Skeletal muscle cell (primary cell): ENCODE measurements at regions not wholly inside any gene's neighbourhood (a gene's known extent, or its start where the extent isn't known, plus 50 kb on each side); places are given as distances from the start of the nearest gene placed in this dataset.
"Not testable (repeated sequence)": the region's sequence is repeated elsewhere in the genome, so short reads cannot be mapped to it uniquely, and the experiment has no call there.

ENCODE experiments used
- DNase-seq: peaks from one replicate; pipeline ENCODE4 v3.0.0-alpha.2; 2010; ENCODE audit warnings: low read depth
- H3K4me3 ChIP-seq: 2 replicates; pipeline ENCODE4 v1.5.1; 2011; ENCODE audit warnings: low read depth, mild to moderate bottlenecking, control low read depth, low read length, moderate library complexity

DNA sequence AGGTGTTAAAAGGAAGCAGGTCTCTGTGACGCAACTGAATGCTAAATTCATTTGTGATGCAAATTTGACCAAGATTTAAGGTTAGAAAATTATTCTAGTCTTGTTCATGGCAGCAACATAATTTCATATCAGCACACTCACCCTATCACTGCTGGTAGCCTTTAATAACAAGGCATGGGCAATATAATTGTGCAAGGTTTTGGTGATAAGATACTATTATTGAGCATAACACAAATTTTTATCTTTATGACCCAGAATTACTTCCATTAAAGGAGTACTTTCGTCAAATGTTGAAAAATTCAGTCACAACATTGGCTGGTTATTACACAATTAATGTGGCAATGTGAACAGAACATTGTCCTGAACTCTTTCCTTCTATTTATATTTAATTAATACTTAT, 96.0 kb upstream of the PAM start:
- H3K4me3 ChIP-seq, result no peak overlapping the region
- no peak for DNase-seq

DNA sequence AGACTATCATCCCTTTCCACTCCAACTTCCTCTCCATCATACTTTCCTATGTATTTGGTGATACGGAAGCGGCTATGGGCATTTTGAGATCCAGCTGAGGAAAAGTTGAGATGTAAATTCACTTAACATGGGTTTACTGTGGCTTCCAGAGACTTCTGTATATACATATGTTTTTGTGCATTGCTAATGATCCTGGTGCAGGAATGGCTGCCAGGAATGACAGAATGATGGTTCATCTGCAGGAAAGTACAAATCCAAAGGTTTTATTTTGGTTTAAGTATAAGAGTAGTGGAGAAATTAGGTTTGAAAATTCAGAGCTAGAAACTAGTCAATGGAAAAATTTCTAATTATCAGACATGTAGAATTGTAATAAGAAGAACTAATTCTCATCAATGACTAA, 95.0 kb upstream of the PAM start:
- DNase-seq, result no peak

DNA sequence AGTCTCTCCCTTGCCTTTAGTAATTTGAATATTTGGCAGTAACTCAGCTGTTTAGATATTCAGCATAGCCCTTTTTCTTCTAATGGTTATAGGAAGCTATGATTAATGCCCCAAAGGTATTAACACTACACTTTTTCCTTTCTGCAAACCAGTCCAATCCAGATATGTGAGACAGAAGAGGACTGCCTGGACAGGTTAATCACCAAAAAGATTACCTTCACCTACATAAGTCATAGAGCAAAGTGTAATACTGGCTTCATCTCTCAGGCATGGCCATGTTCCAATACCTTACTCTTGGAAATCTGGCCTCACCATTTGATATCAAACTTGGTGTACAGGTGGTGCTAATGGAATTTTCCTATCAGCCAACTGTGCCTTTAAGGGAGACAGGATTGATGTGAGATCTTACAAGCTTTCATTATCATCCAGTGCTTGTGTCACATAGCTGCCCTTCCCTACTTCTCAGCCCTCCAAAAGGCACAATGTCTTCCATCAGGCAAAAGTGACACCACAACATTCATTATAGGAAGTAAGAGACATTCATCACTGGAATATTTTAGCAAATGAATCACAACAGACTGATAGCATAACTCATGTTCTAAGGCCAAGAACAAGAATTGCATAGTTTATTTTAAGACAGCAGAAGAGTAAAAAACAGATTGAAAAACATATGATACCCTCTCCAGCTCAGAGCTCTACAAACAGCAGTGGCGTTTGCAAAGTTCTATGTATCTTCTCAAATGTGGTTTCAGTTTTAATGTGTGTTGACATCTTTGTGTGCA, 91.2 kb upstream of the PAM start:
- no peak for DNase-seq
- H3K4me3 ChIP-seq, result no peak overlapping the region

More for the DNA sequence above, 95.0 kb upstream of the PAM start:
- H3K4me3 ChIP-seq, result no peak overlapping the region

DNA sequence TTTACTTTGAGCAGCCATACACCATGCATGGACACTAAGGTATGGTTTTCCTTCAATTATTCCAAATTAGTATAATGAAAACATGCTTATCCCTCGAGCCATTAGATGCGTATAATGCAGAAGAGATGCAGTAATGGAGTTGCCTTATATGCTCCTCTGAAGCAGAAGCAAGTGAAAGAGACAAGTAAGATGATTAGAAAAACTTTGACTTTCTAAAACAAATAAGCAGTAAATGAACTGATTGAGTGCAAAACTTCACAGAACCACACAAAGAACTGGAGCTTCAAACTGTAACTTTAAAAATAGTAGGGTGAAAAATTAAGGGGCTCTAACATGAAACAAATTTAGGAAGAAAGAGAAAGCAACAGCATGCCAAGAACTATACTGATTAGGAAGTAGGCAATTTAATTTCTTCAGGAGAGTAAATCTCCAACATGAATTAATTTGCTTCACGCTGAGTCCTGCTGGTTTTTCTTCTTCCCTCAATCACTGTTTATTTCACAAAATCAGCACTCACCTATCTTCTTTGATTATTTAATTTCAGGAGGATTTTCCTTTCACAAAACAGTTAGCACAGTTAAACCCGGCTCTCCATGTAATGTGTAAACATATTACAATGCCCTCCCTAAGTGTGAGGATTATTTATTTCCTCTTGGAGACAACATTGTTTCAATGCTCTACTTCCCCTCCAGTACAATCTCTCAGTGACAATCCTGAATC, 90.3 kb upstream of the PAM start:
- DNase-seq, result no peak
- no peak overlapping the region for H3K4me3 ChIP-seq

DNA sequence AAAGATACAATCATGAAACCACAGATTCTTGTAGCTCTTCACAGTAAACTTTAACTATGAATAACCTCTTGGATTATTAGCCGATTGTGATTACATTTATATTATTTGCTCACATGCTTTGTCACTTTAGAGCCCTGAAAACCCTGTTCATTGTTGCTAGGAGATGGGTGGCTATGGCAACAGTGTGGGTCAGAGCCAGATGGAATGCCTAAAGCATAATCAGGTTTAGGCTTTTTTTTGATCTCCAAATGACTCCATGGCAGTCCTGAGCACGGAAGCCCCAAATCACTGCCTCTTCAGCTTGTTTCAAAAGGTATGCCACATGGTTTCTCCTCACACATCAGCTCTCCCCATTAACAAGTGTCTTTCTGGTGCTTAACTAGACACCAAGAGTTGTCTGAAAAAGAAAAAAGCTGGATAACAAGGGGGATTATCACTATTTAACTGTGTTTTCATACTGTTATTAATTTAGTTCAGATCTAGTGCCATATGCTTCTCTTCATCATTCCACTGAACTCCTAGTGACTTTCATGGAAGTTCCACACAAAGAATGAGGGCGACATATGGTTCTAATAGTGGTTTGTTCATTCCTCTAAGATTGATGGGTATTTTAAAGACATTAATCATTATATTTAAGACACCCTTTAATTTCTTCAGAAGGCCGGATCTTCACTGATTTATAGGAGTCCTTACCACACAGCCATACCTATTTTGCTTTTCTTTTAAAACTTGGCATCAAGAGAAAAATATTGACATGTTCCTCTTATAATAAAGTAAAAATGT, 88.8 kb upstream of the PAM start:
- H3K4me3 ChIP-seq, result no peak overlapping the region
- DNase-seq, result no peak

DNA sequence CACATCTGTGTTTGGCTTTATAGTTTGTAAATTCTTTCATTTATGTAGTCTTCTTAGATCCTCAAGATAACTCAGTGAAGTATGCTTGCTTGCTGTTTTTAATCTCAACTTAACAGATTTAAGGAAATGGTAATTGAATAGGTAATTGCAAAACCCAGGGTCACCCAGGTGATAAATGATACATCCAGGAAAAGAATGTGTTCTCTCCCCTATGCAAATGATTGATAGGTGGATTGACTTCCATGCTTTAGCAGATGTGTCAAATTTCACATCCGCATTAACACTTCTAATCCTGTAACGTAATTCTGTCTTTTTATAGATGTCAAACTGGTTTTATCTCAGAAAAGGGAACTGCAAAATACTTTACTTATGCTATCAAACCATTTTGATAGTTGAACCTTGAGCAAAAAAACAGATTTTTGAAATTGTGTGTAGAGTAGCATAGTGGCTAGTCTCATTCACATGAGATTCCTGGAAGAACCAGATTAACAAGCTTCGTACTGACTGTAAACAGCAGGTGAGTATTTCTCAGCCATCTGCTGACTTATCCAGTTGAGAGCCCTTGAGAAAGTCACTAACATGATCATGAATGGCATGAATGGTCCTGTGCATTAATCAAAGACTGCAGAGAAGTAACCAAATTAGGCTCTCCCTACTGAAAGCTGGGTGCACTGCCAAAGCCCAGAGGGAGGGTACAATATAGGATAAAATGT, 86.7 kb upstream of the PAM start:
- H3K4me3 ChIP-seq, result no peak overlapping the region
- DNase-seq, result no peak

DNA sequence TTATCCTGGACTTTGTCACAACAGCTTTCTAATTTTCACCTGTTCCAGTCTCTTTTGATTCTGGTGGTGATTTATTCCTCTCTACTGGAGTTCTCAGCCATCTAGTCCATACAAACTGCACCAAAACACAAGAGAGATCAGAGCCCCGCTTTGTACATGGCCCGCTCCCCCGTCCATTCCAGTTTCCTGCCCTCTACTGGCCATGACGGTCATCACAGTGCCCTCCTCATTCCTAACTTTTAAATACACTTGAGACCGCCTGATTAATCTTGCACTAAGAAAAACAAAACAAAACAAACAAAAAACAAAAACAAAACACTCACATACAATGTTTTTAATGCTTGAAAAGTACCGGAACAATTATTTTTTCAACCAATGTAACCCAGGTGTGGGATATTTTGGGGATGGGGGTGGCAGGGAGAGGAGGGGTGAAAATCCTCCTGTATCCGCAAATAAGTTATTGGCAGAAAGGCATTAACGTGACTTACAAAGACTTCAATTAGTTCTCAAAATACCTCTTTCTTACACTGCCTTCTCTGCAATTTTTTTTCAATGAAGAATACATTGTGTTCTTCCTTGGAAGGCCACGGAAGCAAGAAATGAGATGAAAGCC, 84.8 kb upstream of the PAM start:
- no peak overlapping the region for H3K4me3 ChIP-seq
- DNase-seq, result no peak

DNA sequence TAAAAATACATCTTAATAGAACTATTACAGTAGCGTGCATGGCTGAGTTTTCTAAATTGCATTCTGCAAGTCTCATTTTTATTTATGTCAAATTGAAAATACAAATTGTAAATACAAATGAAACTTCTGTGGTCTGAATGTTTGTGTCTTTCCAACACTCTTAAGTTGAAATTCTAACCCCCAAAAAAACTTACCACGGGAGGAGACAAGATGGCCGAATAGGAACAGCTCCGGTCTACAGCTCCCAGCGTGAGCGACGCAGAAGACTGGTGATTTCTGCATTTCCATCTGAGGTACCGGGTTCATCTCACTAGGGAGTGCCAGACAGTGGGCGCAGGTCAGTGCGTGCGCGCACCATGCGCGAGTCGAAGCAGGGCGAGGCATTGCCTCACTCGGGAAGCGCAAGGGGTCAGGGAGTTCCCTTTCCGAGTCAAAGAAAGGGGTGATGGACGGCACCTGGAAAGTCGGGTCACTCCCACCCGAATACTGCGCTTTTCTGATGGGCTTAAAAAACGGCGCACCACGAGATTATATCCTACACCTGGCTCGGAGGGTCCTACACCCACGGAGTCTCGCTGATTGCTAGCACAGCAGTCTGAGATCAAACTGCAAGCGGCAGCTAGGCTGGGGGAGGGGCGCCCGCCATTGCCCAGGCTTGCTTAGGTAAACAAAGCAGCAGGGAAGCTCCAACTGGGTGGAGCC, 83.9 kb upstream of the PAM start:
- not testable (repeated sequence) for DNase-seq, H3K4me3 ChIP-seq

DNA sequence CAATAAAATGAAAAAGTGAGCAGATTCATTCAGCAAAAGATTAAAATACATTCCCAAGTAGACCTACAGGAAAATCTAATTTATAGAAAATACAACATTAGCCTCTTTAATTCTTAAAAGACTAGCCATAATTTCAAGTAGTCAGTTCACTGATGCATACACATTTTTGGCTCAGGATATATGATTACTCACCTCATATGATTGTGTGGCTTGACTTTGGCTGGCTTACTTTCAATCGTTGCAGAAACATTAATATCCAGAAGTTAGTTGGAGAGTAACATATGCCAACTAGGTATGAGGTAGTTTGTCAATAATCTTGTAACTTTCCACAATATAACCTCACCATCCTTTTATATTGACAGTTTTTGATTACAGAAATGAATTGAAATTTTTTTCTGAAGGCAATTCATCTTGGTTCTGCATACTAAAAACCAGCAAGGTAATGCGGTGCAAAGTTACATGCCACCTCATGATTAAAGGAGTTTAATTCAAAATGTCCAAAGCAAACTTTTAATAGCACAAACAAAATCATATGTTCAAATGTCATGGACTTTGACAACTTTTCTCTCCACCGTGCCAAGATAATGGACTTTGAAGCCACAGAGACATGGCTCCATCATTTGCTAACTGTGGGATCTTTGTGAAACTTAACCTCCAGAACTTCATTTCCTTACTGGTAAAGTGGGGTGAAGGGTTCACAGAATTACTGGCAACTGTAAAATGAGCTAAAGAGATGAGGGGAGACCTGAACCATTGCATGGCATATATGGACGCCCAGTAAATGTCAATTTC, 76.6 kb upstream of the PAM start:
- no peak for DNase-seq
- no peak overlapping the region for H3K4me3 ChIP-seq

DNA sequence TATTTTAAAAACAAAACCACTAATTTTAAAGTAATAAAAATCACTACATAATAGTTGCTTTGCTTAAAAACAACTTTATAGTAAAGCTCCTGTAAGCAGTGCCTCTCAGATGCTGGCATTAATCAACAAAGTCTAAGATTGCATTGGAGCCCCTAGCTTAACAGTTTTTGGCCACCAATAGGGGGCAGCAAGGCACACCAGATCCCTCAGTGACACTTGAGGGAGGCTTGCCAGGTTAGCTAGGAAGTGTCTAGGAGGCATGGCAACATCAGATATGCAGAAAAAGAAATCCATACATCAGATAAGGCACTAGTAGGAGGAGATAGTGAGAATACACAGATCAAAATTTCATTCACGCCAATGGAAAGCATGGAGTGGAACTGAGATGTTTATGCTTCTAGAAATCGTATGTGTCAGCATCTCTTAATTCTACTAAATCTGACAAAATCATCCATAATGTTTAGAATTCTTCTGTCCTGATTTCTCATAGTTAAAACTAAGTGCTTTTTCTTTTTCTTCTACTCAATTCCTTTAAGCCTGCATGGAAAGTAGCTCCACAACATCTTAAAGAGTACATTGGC, 73.6 kb upstream of the PAM start:
- H3K4me3 ChIP-seq, result no peak overlapping the region
- peak; percentile 32 for DNase-seq

DNA sequence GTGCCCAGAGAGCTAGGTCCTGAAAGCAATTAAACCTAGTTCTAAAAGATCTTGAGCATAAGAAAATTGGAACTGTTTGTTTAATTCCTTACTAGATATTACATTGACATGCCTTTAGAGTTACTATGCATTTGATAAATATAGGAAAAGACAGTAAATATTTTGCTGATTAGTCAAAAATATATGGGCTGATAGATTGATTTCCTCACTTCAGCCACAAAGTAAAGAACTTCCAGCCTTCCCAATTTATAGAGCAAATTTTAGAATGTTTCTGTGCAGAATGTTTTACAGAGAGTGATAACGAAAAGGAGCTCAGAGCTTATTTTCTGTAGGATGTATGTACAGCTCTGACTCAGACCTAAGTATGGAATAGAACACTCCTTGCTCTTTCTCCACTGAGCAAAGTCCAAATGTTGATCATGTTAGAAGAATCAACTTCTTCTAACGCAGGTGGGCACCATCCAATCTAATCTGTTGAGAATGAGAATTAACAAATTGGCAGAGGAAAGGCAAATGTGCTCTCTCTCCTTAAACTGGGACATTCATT, 72.9 kb upstream of the PAM start:
- DNase-seq, result no peak
- H3K4me3 ChIP-seq, result no peak overlapping the region

DNA sequence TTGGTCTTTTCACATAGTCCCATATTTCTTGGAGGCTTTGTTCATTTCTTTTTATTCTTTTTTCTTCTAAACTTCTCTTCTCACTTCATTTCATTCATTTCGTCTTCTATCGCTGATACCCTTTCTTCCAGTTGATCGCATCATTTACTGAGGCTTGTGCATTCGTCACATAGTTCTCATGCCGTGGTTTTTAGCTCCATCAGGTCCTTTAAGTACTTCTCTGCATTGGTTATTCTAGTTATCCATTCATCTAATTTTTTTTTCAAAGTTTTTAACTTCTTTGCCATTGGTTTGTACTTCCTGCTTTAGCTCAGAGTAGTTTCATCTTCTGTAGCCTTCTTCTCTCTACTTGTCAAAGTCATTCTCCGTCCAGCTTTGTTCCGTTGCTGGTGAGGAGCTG, 67.0 kb upstream of the PAM start:
- not testable (repeated sequence) for DNase-seq, H3K4me3 ChIP-seq

DNA sequence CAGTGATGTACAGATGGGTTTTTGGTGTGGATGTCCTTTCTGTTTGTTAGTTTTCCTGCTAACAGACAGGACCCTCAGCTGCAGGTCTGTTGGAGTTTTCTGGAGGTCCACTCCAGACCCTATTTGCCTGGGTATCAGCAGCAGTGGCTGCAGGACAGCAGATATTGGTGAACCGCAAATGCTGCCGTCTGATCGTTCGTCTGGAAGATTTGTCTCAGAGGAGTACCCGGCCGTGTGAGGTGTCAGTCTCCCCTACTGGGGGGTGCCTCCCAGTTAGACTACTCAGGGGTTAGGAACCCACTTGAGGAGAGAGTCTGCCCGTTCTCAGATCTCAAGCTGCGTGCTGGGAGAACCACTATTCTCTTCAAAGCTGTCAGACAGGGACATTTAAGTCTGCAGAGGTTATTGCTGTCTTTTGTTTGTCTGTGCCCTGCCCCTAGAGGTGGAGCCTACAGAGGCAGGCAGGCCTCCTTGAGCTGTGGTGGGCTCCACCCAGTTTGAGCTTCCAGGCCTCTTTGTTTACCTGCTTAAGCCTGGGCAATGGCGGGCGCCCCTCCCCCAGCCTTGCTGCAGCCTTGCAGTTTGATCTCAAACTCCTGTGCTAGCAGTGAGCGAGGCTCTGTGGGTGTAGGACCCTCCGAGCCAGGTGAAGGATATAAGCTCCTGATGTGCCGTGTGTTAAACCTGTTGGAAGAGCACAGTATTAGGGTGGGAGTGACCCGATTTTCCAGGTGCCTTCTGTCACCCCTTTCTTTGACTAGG, 66.3 kb upstream of the PAM start:
- H3K4me3 ChIP-seq, DNase-seq: not testable (repeated sequence)

DNA sequence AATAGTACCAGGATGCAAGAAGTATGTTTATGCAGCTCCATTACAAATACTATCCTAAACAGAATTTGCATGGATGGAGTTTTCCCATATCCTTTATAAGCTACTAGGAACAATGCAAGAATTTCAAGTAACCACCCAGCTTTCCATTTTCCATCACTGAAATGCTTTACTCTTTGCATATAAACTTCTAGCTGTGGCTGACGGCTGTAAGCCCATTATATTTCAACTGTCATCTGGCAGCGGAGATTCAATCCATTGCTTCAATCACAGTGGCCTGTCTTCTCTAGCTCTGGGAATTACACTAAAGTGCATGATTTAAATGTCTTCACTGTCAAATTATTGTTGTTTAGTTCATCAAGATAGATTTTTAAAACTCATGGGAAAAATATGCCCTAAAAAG, 64.2 kb upstream of the PAM start:
- no peak overlapping the region for H3K4me3 ChIP-seq
- DNase-seq, result no peak

DNA sequence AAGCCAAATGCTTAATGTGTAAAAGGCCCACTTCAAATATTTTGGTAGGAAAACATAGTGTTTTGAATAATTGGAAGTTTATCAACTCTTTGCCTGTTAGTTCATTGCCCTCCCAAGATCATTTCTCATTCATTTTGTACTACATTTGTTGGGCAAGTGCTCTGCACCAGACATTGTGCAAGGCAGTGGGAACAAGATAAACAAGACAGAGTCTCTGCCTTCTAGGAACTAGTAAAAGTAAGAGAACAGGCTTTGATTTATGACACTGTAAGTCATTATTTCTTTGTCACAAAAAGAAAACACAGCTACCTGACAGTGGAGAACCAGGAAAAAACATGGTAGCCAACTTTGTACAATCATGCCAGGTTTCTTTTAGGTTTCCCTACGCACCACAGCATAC, 63.7 kb upstream of the PAM start:
- no peak for DNase-seq

DNA sequence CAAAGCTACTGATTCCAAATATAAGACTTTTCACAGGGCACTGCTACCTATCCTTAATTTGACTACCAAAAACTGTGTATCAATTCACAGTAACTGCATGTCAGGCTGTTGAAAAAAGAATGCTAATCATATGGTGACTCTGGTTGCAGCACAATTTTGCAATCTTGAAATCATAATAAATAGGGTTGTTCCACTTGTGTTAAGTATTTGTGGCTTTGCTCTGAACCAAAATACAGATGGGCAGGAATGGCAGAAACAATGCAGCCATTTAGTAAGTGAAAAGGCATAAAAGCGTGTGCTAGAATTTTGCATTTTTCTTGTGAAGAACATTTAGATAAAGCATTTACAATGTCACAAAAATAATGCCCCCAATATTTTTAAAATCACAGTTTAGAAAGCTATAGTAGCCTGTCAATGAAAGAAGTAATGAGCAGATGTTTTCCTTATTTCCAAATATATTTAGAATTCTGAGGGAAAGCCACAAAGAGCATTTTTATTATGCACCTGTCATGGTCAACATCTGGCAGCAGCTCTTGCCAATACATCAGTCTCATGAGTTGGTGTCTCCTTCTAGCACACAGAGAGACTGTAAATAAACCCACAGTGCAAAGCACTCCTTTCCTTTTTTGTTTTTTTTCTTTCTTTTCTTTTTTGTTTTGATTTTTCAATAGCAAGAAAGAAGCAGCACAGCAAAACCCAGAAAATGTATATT, 54.8 kb upstream of the PAM start:
- DNase-seq, result no peak
- H3K4me3 ChIP-seq, result no peak overlapping the region

More for the DNA sequence above, 63.7 kb upstream of the PAM start:
- H3K4me3 ChIP-seq, result no peak overlapping the region
